ENCODE measurements at regions not wholly inside any gene's neighbourhood (a gene's known extent, or its start where the extent isn't known, plus 50 kb on each side); places are given as distances from the start of the nearest gene placed in this dataset.

DNA sequence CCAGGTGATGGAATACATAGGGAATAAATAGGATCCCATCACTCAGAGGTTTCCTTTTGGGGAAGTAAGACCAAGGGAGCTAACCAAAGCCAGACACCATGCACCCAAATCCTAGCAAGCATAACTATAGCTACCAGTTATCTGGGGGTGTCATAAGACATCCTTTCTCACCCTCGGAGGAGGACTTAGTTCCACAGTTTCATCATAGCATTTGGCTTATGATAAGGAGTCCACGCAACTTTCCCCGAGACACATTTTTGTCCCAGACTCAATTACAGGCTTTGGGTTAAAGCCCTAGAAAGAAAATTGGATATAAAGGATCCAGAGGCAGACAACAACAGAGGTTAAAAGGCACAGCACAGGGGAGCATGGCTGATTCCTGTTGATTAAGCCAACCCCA is 442.9 kb downstream of the HTR7 start:
- Histone ChIP-seq H3K4me2 (ENCODE audit: insufficient read depth, low read length, poor library complexity, severe bottlenecking) (no peak overlapping the region), H3K23ac (ENCODE audit: low read depth, low read length, poor library complexity) (no peak overlapping the region), H3K27me3 (ENCODE audit: control insufficient read depth in 3 of 3, insufficient read depth in 3 of 3, low read depth in 1 of 3, low read length in 3 of 3) (no peaks in the 10 kb centered on the region), H3K14ac (ENCODE audit: low read length) (no peak overlapping the region), H3K18ac (ENCODE audit: low read length) (no peak overlapping the region), H2AFZ (ENCODE audit: low read length) (no peak overlapping the region), H3K79me1 (ENCODE audit: low read depth, low read length) (no peaks in the 10 kb centered on the region), H3K4ac (ENCODE audit: low read length) (no peak overlapping the region), H3K4me1 (ENCODE audit: control insufficient read depth in 2 of 2, insufficient read depth in 1 of 2, low read depth in 1 of 2, low read length in 2 of 2) (no peaks in the 10 kb centered on the region), H4K8ac (ENCODE audit: low read depth, low read length) (no peak overlapping the region), H2AK5ac (ENCODE audit: low read depth, low read length) (no peak overlapping the region), H3K36me3 (replicated peaks in 1 of 2; ENCODE audit: control insufficient read depth in 2 of 2, insufficient read depth in 2 of 2, low read length in 2 of 2) (no peaks in the 10 kb centered on the region), H3K9me3 (replicated peaks in 1 of 2; ENCODE audit: control insufficient read depth in 2 of 2, insufficient read depth in 1 of 2, low read depth in 1 of 2, low read length in 2 of 2) (no peaks in the 10 kb centered on the region), H4K91ac (ENCODE audit: low read depth, low read length, poor library complexity) (no peak overlapping the region), H3K9ac (ENCODE audit: low read depth, low read length, poor library complexity) (no peak overlapping the region), H2BK15ac (ENCODE audit: low read length) (no peak overlapping the region), H2BK5ac (ENCODE audit: low read length) (no peak overlapping the region), H2BK120ac (ENCODE audit: low read depth, low read length) (no peak overlapping the region), H3K27ac (replicated peaks; ENCODE audit: low read length) (no peak overlapping the region), H3K4me3 (ENCODE audit: low read length in 2 of 2) (no peak overlapping the region), H2BK12ac (ENCODE audit: low read length) (no peak overlapping the region)
- DNase-seq (ENCODE audit: low spot score): no peak
- no CpG with 5 or more reads among the region's 3 CpGs for WGBS, 2 donors (ENCODE audit: extremely low coverage in 2 of 2, insufficient read length in 2 of 2, insufficient replicate concordance in 1 of 2)

DNA sequence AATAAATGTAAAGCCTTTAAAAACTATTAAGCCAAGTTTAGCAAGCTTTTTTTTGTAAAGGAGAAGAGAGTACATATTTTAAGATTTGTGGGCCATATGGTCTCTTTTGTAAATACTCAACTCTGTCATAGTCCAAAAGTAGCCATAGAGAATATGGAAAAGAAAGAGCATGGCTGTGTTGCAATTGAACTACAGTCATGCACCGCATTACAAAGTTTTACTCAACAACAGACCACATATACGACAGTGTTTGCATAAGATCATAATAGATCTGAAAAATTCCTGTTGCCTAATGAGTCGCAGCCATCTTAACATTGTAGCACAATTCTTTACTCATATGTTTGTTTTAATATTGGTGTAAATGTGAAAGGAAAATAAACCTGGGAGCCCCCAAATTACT is 440.8 kb downstream of the HTR7 start:
- DNase-seq (ENCODE audit: low spot score): no peak
- H3K4me3 ChIP-seq (ENCODE audit: low read length in 2 of 2): no peak overlapping the region
- no peak overlapping the region for H3K9ac ChIP-seq (ENCODE audit: low read depth, low read length, poor library complexity)
- H3K27ac ChIP-seq (replicated peaks; ENCODE audit: low read length): no peak overlapping the region
- no peaks in the 10 kb centered on the region for H3K36me3 ChIP-seq (replicated peaks in 1 of 2; ENCODE audit: control insufficient read depth in 2 of 2, insufficient read depth in 2 of 2, low read length in 2 of 2)
- no peak overlapping the region for H2AK5ac ChIP-seq (ENCODE audit: low read depth, low read length)
- no peaks in the 10 kb centered on the region for H3K4me1 ChIP-seq (ENCODE audit: control insufficient read depth in 2 of 2, insufficient read depth in 1 of 2, low read depth in 1 of 2, low read length in 2 of 2)
- H3K14ac ChIP-seq (ENCODE audit: low read length): no peak overlapping the region
- H3K4me2 ChIP-seq (ENCODE audit: insufficient read depth, low read length, poor library complexity, severe bottlenecking): no peak overlapping the region
- no peaks in the 10 kb centered on the region for H3K27me3 ChIP-seq (ENCODE audit: control insufficient read depth in 3 of 3, insufficient read depth in 3 of 3, low read depth in 1 of 3, low read length in 3 of 3)
- H3K23ac ChIP-seq (ENCODE audit: low read depth, low read length, poor library complexity): no peak overlapping the region
- no peaks in the 10 kb centered on the region for H3K79me1 ChIP-seq (ENCODE audit: low read depth, low read length)
- H4K8ac ChIP-seq (ENCODE audit: low read depth, low read length): no peak overlapping the region
- H3K9me3 ChIP-seq (replicated peaks in 1 of 2; ENCODE audit: control insufficient read depth in 2 of 2, insufficient read depth in 1 of 2, low read depth in 1 of 2, low read length in 2 of 2): no peaks in the 10 kb centered on the region
- no peak overlapping the region for H2BK120ac ChIP-seq (ENCODE audit: low read depth, low read length)
- no peak overlapping the region for H2BK5ac ChIP-seq (ENCODE audit: low read length)
- no peak overlapping the region for H2BK12ac ChIP-seq (ENCODE audit: low read length)
- no peak overlapping the region for H4K91ac ChIP-seq (ENCODE audit: low read depth, low read length, poor library complexity)
- no peak overlapping the region for H2BK15ac ChIP-seq (ENCODE audit: low read length)
- H3K18ac ChIP-seq (ENCODE audit: low read length): no peak overlapping the region
- H2AFZ ChIP-seq (ENCODE audit: low read length): no peak overlapping the region
- WGBS, 2 donors (ENCODE audit: extremely low coverage in 2 of 2, insufficient read length in 2 of 2, insufficient replicate concordance in 1 of 2): no CpG with 5 or more reads among the region's 3 CpGs
- H3K4ac ChIP-seq (ENCODE audit: low read length): no peak overlapping the region

DNA sequence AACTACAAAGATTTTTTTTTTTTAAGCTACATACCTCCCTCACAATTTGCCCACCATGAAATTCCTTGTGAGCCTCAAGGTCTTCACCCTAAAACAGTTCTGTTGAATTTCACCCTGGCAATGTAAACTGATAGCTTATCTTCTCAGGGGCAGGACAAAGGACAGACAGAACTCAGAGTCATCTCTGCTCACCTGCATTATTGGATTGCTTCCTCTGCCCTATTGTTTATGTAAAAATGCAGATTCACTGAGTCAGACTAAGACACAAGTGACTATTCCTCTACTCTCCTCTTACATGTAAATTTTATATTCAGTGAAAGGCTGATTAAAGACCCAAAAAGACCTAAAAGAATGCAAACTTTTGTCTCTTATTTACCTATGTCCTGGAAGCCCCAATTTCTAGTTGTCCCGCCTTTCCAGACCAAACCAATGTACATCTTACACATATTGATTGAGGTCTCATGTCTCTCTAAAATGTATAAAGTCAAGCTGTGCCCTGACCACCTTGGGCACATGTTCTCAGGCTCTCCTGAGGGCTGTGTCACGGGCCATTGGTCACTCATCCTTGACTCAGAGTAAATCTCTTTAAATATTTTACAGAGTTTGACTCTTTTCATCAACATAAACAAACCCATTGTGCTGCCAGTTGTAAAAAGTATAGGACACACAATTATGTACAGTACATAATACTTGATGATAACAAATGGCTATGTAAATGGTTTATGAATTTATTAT is 440.2 kb downstream of the HTR7 start:
- no peak overlapping the region for H3K4me2 ChIP-seq (ENCODE audit: insufficient read depth, low read length, poor library complexity, severe bottlenecking)
- no peak overlapping the region for H2AK5ac ChIP-seq (ENCODE audit: low read depth, low read length)
- no peak overlapping the region for H2BK5ac ChIP-seq (ENCODE audit: low read length)
- no peaks in the 10 kb centered on the region for H3K9me3 ChIP-seq (replicated peaks in 1 of 2; ENCODE audit: control insufficient read depth in 2 of 2, insufficient read depth in 1 of 2, low read depth in 1 of 2, low read length in 2 of 2)
- H3K4me1 ChIP-seq (ENCODE audit: control insufficient read depth in 2 of 2, insufficient read depth in 1 of 2, low read depth in 1 of 2, low read length in 2 of 2): no peaks in the 10 kb centered on the region
- H3K27me3 ChIP-seq (ENCODE audit: control insufficient read depth in 3 of 3, insufficient read depth in 3 of 3, low read depth in 1 of 3, low read length in 3 of 3): no peaks in the 10 kb centered on the region
- no CpG with 5 or more reads among the region's 2 CpGs for WGBS, 2 donors (ENCODE audit: extremely low coverage in 2 of 2, insufficient read length in 2 of 2, insufficient replicate concordance in 1 of 2)
- DNase-seq (ENCODE audit: low spot score): no peak
- no peak overlapping the region for H2BK120ac ChIP-seq (ENCODE audit: low read depth, low read length)
- H2BK15ac ChIP-seq (ENCODE audit: low read length): no peak overlapping the region
- H3K27ac ChIP-seq (replicated peaks; ENCODE audit: low read length): no peak overlapping the region
- no peak overlapping the region for H3K4ac ChIP-seq (ENCODE audit: low read length)
- no peaks in the 10 kb centered on the region for H3K79me1 ChIP-seq (ENCODE audit: low read depth, low read length)
- H3K36me3 ChIP-seq (replicated peaks in 1 of 2; ENCODE audit: control insufficient read depth in 2 of 2, insufficient read depth in 2 of 2, low read length in 2 of 2): no peaks in the 10 kb centered on the region
- H3K18ac ChIP-seq (ENCODE audit: low read length): no peak overlapping the region
- no peak overlapping the region for H4K8ac ChIP-seq (ENCODE audit: low read depth, low read length)
- H2AFZ ChIP-seq (ENCODE audit: low read length): no peak overlapping the region
- H3K4me3 ChIP-seq (ENCODE audit: low read length in 2 of 2): no peak overlapping the region
- no peak overlapping the region for H4K91ac ChIP-seq (ENCODE audit: low read depth, low read length, poor library complexity)
- no peak overlapping the region for H3K9ac ChIP-seq (ENCODE audit: low read depth, low read length, poor library complexity)
- no peak overlapping the region for H3K23ac ChIP-seq (ENCODE audit: low read depth, low read length, poor library complexity)
- no peak overlapping the region for H3K14ac ChIP-seq (ENCODE audit: low read length)
- no peak overlapping the region for H2BK12ac ChIP-seq (ENCODE audit: low read length)

DNA sequence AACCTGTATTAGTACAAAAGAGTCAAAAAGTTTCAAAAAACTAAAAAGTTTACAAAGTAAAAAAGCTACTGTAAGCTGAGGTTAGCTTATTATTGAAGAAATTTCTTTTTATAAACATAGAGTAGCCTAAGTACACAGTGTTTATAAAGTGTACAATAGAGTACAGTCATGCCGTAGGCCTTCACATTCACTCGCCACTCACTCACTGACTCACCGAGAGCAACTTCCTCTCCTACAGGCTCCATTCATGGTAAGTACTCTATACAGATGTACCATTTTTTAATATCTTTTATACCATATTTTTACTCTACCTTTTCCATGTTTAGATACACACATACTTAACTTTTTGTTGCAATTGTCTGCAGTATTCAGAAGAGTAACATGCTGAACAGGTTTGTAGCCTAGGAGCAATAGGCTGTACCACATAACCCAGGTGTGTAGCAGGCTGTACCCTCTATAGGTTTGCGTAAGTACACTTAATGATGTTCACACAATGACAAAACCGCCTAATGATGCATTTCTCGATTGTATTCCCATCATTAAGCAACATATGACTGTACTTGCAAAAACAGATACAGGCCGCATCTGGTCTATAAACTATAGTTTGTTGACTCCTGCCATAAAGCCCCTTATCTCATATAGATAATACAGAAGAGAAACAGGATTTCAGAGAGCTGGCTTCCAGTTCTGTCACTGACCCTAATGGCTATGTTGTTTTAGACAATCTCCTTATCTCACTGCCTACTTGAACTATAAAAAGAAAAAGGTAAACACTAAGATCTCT is 438.8 kb downstream of the HTR7 start:
- no peak overlapping the region for H3K4me3 ChIP-seq (ENCODE audit: low read length in 2 of 2)
- WGBS, 2 donors (ENCODE audit: extremely low coverage in 2 of 2, insufficient read length in 2 of 2, insufficient replicate concordance in 1 of 2): no CpG with 5 or more reads among the region's 7 CpGs
- H2AK5ac ChIP-seq (ENCODE audit: low read depth, low read length): no peak overlapping the region
- no peak overlapping the region for H2AFZ ChIP-seq (ENCODE audit: low read length)
- H3K36me3 ChIP-seq (replicated peaks in 1 of 2; ENCODE audit: control insufficient read depth in 2 of 2, insufficient read depth in 2 of 2, low read length in 2 of 2): no peaks in the 10 kb centered on the region
- H3K79me1 ChIP-seq (ENCODE audit: low read depth, low read length): no peaks in the 10 kb centered on the region
- no peak overlapping the region for H2BK15ac ChIP-seq (ENCODE audit: low read length)
- no peak overlapping the region for H3K9ac ChIP-seq (ENCODE audit: low read depth, low read length, poor library complexity)
- no peaks in the 10 kb centered on the region for H3K27me3 ChIP-seq (ENCODE audit: control insufficient read depth in 3 of 3, insufficient read depth in 3 of 3, low read depth in 1 of 3, low read length in 3 of 3)
- no peaks in the 10 kb centered on the region for H3K9me3 ChIP-seq (replicated peaks in 1 of 2; ENCODE audit: control insufficient read depth in 2 of 2, insufficient read depth in 1 of 2, low read depth in 1 of 2, low read length in 2 of 2)
- no peak overlapping the region for H3K14ac ChIP-seq (ENCODE audit: low read length)
- no peak for DNase-seq (ENCODE audit: low spot score)
- H4K8ac ChIP-seq (ENCODE audit: low read depth, low read length): no peak overlapping the region
- no peak overlapping the region for H3K4me2 ChIP-seq (ENCODE audit: insufficient read depth, low read length, poor library complexity, severe bottlenecking)
- H3K23ac ChIP-seq (ENCODE audit: low read depth, low read length, poor library complexity): no peak overlapping the region
- no peak overlapping the region for H2BK120ac ChIP-seq (ENCODE audit: low read depth, low read length)
- H2BK5ac ChIP-seq (ENCODE audit: low read length): no peak overlapping the region
- H2BK12ac ChIP-seq (ENCODE audit: low read length): no peak overlapping the region
- no peak overlapping the region for H4K91ac ChIP-seq (ENCODE audit: low read depth, low read length, poor library complexity)
- no peak overlapping the region for H3K27ac ChIP-seq (replicated peaks; ENCODE audit: low read length)
- no peak overlapping the region for H3K18ac ChIP-seq (ENCODE audit: low read length)
- H3K4ac ChIP-seq (ENCODE audit: low read length): no peak overlapping the region
- no peaks in the 10 kb centered on the region for H3K4me1 ChIP-seq (ENCODE audit: control insufficient read depth in 2 of 2, insufficient read depth in 1 of 2, low read depth in 1 of 2, low read length in 2 of 2)

Measured in neuronal stem cell (in vitro differentiated cells).